Activated B cell treated with CpG ODN at 0.5 μM for 24 hours (primary cell): ENCODE measurements at regions not wholly inside any gene's neighbourhood (a gene's known extent, or its start where the extent isn't known, plus 50 kb on each side); places are given as distances from the start of the nearest gene placed in this dataset.

ENCODE experiments used
- ATAC-seq: fragments of 200-7000 bp; cut with Tn5 transposase; one replicate; pipeline ENCODE4 v1.10.0; 2021; ENCODE audit warnings: low read depth, mild to moderate bottlenecking, moderate library complexity
- CTCF ChIA-PET: fragments of 350-600 bp; sonication (Branson Sonifier 250); formaldehyde crosslinking; loops from one replicate; lab custom pipeline; 2021; ENCODE audit warnings: antibody characterized with exemption; lab: Charles Lee
- POLR2A ChIA-PET: fragments of 350-600 bp; sonication (Branson Sonifier 250); formaldehyde crosslinking; loops from one replicate; lab custom pipeline; 2021; ENCODE audit warnings: antibody characterized with exemption; lab: Charles Lee
- DNase-seq: peaks from one replicate; pipeline ENCODE4 v3.0.0; 2022
- H3K27ac Mint-ChIP-seq: one replicate; pipeline ENCODE4 v1.8.0; 2020; ENCODE audit warnings: mixed read lengths
- H3K27me3 Mint-ChIP-seq: one replicate; pipeline ENCODE4 v1.8.0; 2021; ENCODE audit warnings: mixed read lengths
- H3K36me3 Mint-ChIP-seq: one replicate; pipeline ENCODE4 v1.8.0; 2021; ENCODE audit warnings: low read depth, mixed read lengths
- H3K4me1 Mint-ChIP-seq: one replicate; pipeline ENCODE4 v1.8.0; 2021; ENCODE audit warnings: mixed read lengths
- H3K4me3 Mint-ChIP-seq: one replicate; pipeline ENCODE4 v1.8.0; 2020; ENCODE audit warnings: mild to moderate bottlenecking, mixed read lengths
- H3K9me3 Mint-ChIP-seq: one replicate; pipeline ENCODE4 v1.8.0; 2020; ENCODE audit warnings: mixed read lengths
- intact Hi-C: fragments of 100-400 bp; cut with micrococcal nuclease; formaldehyde crosslinking; loops from one replicate; pipeline ENCODE4 v1.15.1; 2024
- TF ChIP-seq, protein P1 (sequence below): fragments of 200-600 bp; IDR thresholded peaks from one replicate; pipeline ENCODE4 v1.8.0; 2022; ENCODE audit warnings: antibody characterized with exemption, mild to moderate bottlenecking

GRCh38 chr2:125526093-125526492 lies 1129.9 kb upstream of the GYPC start:
- Mint-ChIP-seq H3K9me3 (peaks cover 5% of the 10 kb centered on the region), H3K4me3 (no peak overlapping the region), H3K4me1 (no peaks in the 10 kb centered on the region), H3K36me3 (no peaks in the 10 kb centered on the region), H3K27me3 (no peaks in the 10 kb centered on the region), H3K27ac (no peak overlapping the region)
- POLR2A ChIA-PET: no interaction called here
- intact Hi-C loops: no loop called here
- TF ChIP-seq, protein P1, sequence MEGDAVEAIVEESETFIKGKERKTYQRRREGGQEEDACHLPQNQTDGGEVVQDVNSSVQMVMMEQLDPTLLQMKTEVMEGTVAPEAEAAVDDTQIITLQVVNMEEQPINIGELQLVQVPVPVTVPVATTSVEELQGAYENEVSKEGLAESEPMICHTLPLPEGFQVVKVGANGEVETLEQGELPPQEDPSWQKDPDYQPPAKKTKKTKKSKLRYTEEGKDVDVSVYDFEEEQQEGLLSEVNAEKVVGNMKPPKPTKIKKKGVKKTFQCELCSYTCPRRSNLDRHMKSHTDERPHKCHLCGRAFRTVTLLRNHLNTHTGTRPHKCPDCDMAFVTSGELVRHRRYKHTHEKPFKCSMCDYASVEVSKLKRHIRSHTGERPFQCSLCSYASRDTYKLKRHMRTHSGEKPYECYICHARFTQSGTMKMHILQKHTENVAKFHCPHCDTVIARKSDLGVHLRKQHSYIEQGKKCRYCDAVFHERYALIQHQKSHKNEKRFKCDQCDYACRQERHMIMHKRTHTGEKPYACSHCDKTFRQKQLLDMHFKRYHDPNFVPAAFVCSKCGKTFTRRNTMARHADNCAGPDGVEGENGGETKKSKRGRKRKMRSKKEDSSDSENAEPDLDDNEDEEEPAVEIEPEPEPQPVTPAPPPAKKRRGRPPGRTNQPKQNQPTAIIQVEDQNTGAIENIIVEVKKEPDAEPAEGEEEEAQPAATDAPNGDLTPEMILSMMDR: no peak
- DNase-seq (no peak), ATAC-seq (no peak)
- CTCF ChIA-PET: no interaction called here

DNA sequence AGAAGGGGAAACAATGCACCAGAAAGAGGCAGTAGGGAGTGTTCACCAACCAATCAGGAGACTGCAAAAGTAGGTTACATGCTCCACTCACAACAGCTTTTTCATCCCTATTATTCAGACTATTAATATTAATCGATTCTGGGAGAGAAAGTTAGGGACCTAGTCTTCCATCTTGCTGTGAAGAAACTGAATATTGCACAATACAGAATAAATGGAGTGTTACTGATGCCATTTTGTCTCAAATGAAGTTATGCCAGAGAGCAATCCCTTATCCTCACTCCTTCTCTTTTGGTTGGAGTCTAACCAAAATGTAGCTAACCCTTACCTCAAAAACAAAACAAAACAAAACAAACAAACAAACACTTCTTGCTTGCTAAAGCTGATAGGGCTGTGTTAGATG lies 1120.9 kb upstream of the GYPC start:
- H3K9me3 Mint-ChIP-seq: peaks cover 3% of the 10 kb centered on the region
- CTCF ChIA-PET: no interaction called here
- no peak overlapping the region for H3K27ac Mint-ChIP-seq
- ATAC-seq (no peak), DNase-seq (no peak)
- H3K36me3 Mint-ChIP-seq: no peaks in the 10 kb centered on the region
- H3K4me1 Mint-ChIP-seq: no peaks in the 10 kb centered on the region
- H3K27me3 Mint-ChIP-seq: no peaks in the 10 kb centered on the region
- intact Hi-C loops: no loop called here
- TF ChIP-seq, protein P1: no peak
- POLR2A ChIA-PET: no interaction called here
- H3K4me3 Mint-ChIP-seq: no peak overlapping the region

DNA sequence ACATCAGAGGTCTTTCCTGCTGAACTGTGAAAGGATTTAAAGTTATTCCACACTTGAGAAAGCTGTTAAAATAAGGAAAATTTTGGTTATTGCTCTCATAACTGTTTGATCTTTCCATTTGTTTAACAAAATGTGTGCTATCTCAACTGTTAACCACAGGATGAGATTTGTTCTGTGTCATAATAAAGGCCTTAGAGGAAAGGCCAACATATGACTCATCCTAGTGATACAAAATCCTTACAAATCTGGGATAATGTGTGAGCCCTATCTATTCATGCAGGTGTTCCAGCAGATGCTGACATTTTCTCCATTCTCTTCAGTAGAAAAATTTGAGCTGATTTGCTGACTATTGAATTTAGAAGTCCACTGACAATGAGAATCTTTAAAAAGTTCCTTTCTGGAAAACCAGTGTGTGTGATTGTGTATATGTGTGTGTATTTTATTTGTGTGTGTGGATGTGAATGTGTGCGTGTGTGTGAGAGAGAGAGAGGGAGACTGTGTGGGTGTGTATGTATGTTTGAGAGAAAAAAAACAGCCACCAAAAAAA lies 1111.9 kb upstream of the GYPC start:
- intact Hi-C loops: no loop called here
- peaks cover 11% of the 10 kb centered on the region for H3K9me3 Mint-ChIP-seq
- no peak for DNase-seq
- ChIA-PET CTCF (no interaction called here), POLR2A (no interaction called here)
- H3K27me3 Mint-ChIP-seq: no peaks in the 10 kb centered on the region
- TF ChIP-seq, protein P1: no peak
- H3K4me1 Mint-ChIP-seq: no peaks in the 10 kb centered on the region
- no peak overlapping the region for H3K27ac Mint-ChIP-seq
- H3K4me3 Mint-ChIP-seq: no peak overlapping the region
- ATAC-seq: no peak
- H3K36me3 Mint-ChIP-seq: no peaks in the 10 kb centered on the region

DNA sequence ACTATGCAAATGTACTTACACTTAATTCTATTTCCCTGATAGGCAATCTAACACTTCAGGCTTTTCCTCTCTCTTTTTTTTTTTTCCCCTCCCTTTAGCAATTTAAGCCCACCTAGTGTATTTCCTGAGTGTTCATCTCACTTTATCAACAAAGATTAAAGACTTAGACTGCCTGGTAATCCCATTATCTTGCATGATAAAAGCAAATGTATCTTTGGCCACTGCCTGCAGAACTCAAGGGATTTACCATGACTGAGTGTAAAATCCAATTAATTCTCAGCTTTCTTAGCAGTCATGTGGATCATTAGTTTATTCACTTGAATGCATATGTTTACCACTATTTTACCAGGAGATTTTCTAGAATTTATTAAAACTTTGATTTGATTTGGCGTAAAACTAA lies 1102.2 kb upstream of the GYPC start:
- TF ChIP-seq, protein P1: no peak
- no peaks in the 10 kb centered on the region for H3K27me3 Mint-ChIP-seq
- CTCF ChIA-PET: no interaction called here
- POLR2A ChIA-PET: no interaction called here
- no peak overlapping the region for H3K4me3 Mint-ChIP-seq
- DNase-seq (no peak), ATAC-seq (no peak)
- intact Hi-C loops: no loop called here
- no peaks in the 10 kb centered on the region for H3K36me3 Mint-ChIP-seq
- no peaks in the 10 kb centered on the region for H3K4me1 Mint-ChIP-seq
- peaks cover 11% of the 10 kb centered on the region for H3K9me3 Mint-ChIP-seq
- H3K27ac Mint-ChIP-seq: no peak overlapping the region

DNA sequence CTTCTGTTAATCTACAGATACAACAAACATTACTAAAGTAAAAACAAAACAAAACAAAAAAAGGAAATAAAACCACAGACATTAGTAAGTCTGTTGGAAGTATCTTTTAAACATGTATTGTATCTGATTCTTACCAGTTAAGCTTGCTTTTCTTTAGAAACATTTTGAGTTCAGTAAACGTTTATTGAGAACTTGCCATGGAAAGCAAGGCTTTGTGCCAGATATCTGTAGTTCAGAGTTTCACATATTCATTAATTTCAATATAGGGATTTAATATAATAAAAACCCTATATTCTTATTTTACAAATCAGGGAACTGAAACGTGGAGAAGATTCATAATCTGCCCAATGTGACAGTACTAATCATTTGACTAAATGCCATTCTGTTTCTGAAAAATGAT lies 1101.0 kb upstream of the GYPC start:
- ATAC-seq (no peak), DNase-seq (no peak)
- no peaks in the 10 kb centered on the region for H3K27me3 Mint-ChIP-seq
- intact Hi-C loops: no loop called here
- no peak overlapping the region for H3K27ac Mint-ChIP-seq
- H3K4me3 Mint-ChIP-seq: no peak overlapping the region
- no peaks in the 10 kb centered on the region for H3K36me3 Mint-ChIP-seq
- no peaks in the 10 kb centered on the region for H3K4me1 Mint-ChIP-seq
- CTCF ChIA-PET: no interaction called here
- POLR2A ChIA-PET: no interaction called here
- TF ChIP-seq, protein P1: no peak
- peaks cover 8% of the 10 kb centered on the region for H3K9me3 Mint-ChIP-seq
